NT2/D1 (cell line): ENCODE measurements at regions not wholly inside any gene's neighbourhood (a gene's known extent, or its start where the extent isn't known, plus 50 kb on each side); places are given as distances from the start of the nearest gene placed in this dataset.

Experiments used
- SUZ12 ChIP-seq: IDR thresholded peaks from 2 replicates; pipeline ENCODE4 v1.6.1; 2011; ENCODE audit not compliant: insufficient read length, insufficient read depth; ENCODE audit errors: extremely low read depth
- YY1 ChIP-seq: IDR thresholded peaks from 2 replicates; pipeline ENCODE4 v1.6.1; 2011; ENCODE audit not compliant: insufficient read length, insufficient read depth
- ZNF274 ChIP-seq: IDR thresholded peaks from 2 replicates; pipeline ENCODE4 v1.6.1; 2011; ENCODE audit warnings: mild to moderate bottlenecking, low read depth, low read length

DNA sequence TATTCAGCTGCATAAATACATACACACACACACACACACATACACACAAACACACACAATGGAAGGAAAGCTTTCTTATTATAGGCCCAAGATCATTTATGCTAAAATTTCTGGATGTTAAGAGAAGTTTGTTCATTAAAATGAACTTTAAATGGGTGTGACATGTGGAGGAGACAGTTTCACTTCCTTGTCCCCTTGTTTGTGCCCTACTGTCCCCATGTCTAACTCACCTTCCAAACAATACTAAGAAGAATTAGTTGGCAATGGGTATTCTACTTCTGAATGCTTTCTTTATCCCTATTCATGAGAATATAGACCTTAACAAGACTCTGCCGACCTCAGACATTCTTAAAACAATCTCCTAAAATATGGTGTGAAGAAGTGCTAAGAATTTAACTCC is 63.5 kb upstream of the NRIP1 start:
- TF ChIP-seq SUZ12 (no peak), YY1 (no peak), ZNF274 (no peak)
